Natural killer cell treated with Interleukin-12 subunit alpha and Interleukin-12 subunit beta and Interleukin-15 and Interleukin-18, amount 100 ng/mL, for 72 hours (primary cell): ENCODE measurements at regions not wholly inside any gene's neighbourhood (a gene's known extent, or its start where the extent isn't known, plus 50 kb on each side); places are given as distances from the start of the nearest gene placed in this dataset.

Experiments used
- ATAC-seq, 2 donors: fragments of 150-1000 bp; cut with Tn5 transposase in 1 of 2; sonication (Bioruptor Pico), chemical (Tn5 transposase) in 1 of 2; 2 replicates each; pipeline ENCODE4 v1.10.0; 2021
- DNase-seq: peaks from one replicate; pipeline ENCODE4 v3.0.0; 2022; ENCODE audit warnings: low spot score
- H3K27ac Mint-ChIP-seq, 2 donors: 1 replicate in 1 of 2; 2 replicates in 1 of 2; pipeline ENCODE4 v1.8.0; 2022; ENCODE audit warnings: mixed read lengths in 2 of 2, mild to moderate bottlenecking in 1 of 2, moderate library complexity in 1 of 2
- H3K27me3 Mint-ChIP-seq, 2 donors: 1 replicate in 1 of 2; 2 replicates in 1 of 2; pipeline ENCODE4 v1.8.0; 2022; ENCODE audit warnings: mixed read lengths in 2 of 2
- H3K36me3 Mint-ChIP-seq: one replicate; pipeline ENCODE4 v1.8.0; 2022; ENCODE audit warnings: mixed read lengths
- H3K4me1 Mint-ChIP-seq, 2 donors: 1 replicate in 1 of 2; 2 replicates in 1 of 2; pipeline ENCODE4 v1.8.0; 2022; ENCODE audit warnings: low read depth in 2 of 2, mixed read lengths in 2 of 2, mild to moderate bottlenecking in 1 of 2
- H3K4me3 Mint-ChIP-seq: one replicate; pipeline ENCODE4 v1.8.0; 2022; ENCODE audit warnings: mixed read lengths
- H3K9me3 Mint-ChIP-seq: 2 replicates; pipeline ENCODE4 v1.8.0; 2022; ENCODE audit warnings: mixed read lengths

- no peaks in the 10 kb centered on the region for H3K4me1 Mint-ChIP-seq
Measured at GRCh38 chr1:53378061-53378460, 50.2 kb upstream of the LRP8 start.

DNA sequence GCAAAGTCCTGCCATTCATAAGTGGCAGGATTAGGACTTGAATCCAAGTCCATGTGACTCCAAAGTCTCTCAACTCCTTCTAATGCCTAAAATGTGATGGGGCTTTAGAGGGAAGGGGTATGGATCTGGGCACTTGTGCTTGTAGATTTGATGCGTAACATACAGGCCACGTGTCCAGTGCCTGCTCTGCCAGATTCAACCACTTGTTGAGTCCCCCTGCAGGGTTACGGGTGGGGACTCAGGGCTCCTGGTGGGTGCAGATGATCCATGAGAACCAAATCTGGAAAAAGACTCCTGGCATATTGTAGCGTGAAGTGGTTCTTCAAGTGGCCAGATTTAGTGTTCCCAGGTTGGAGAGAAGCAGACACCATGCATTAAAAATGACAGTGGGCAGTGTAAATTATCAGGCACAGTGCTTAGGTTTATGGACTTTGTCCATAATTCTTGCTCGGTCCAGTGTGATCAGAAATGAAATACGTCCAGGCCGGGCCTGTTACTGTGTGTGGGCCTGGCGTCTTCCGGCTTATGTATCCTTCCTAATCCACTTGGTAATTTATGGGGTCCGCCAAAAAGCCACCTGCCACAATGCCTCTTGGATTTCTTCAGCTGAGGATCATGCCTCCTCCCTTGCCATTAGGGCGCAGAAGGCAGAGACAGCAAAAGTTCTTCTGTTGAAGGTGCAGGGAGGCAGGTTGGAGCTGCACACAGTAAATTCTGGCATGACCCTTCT, 51.2 kb upstream of the LRP8 start:
- Mint-ChIP-seq H3K36me3 (no peaks in the 10 kb centered on the region), H3K4me1 (no peaks in the 10 kb centered on the region), H3K9me3 (no peaks in the 10 kb centered on the region), H3K4me3 (no peak overlapping the region), H3K27ac (no peak overlapping the region), H3K27me3 (peaks cover 10 to 18% of the 10 kb centered on the region in 2 donors)
- DNase-seq: no peak
- ATAC-seq: no peak

More at GRCh38 chr1:53378061-53378460, 50.2 kb upstream of the LRP8 start:
- DNase-seq: no peak
- H3K27me3 Mint-ChIP-seq: peaks cover 10 to 18% of the 10 kb centered on the region in 2 donors
- H3K9me3 Mint-ChIP-seq: no peaks in the 10 kb centered on the region
- ATAC-seq: peak in 1 of 2 donors; percentile 32
- no peak overlapping the region for H3K4me3 Mint-ChIP-seq
- H3K36me3 Mint-ChIP-seq: no peaks in the 10 kb centered on the region
- no peak overlapping the region for H3K27ac Mint-ChIP-seq

DNA sequence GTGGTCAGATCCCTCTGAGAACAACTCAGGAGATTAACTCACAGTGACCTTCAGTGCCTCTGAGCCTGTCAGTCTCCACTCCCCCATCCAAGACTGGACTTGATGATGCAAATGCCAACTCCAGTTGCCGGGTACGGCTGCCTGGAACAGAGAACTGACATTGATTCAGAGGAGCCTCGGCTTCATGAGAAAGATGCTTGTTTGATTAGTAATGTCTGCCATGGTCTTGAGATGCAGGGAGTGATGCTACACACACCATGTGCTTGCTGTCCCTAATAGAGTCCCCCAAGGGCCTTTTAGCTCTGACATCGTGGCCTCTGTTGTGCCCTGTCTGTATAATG, 51.8 kb upstream of the LRP8 start:
- H3K36me3 Mint-ChIP-seq: no peaks in the 10 kb centered on the region
- H3K9me3 Mint-ChIP-seq: no peaks in the 10 kb centered on the region
- H3K27ac Mint-ChIP-seq: no peak overlapping the region
- DNase-seq (no peak), ATAC-seq (no peak)
- H3K4me1 Mint-ChIP-seq: no peaks in the 10 kb centered on the region
- H3K4me3 Mint-ChIP-seq: no peak overlapping the region
- H3K27me3 Mint-ChIP-seq: peaks cover 10 to 18% of the 10 kb centered on the region in 2 donors

DNA sequence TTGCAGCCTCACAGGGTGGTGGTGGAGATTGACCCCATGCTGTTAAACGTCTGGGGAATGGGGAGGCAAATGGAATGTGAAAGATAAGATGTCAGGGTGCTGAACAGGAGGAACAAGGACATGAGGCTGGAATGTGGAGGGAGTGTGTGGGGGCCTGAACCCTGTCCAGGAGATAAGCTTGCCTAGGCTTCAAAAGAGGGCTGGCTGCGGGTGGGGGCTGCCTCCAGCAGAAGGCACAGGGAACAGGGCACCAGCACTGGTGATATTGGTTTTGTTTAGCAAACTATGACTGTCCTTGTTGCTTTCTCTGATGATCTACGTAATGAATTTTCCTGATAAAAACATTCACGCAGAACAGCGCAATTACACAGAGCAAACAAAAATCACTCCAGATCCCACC, 52.4 kb upstream of the LRP8 start:
- H3K27me3 Mint-ChIP-seq: peaks cover 10 to 18% of the 10 kb centered on the region in 2 donors

DNA sequence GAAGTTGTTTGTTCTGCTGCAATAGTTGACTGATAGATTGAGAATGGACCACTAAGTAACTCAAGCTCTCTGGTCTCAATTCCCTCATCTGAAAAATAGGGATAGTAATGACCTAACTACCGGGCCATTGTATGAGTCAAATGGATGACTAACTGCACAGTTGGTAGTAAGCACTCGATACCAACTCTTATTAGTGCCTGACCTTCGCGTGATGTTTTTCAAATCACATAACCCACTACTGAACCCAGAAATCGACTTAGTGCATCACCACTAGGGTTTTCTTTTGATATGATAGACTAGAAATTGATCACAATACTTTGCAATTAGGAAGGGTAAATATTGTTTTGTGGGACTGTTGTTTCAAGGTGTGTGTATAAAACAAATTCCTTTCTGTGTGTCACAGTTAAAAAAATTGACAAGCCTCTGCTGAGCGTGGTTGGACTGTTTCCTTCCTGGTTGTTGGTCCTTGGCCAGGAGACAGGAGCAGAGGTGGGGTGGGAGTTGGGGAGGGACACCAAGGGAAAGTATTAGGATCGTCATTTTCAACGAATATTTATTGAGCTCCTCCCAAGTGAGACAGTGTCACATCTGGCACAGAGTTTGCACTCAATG, 54.0 kb upstream of the LRP8 start:
- Mint-ChIP-seq H3K27ac (no peak overlapping the region), H3K27me3 (peaks cover 15 to 26% of the 10 kb centered on the region in 2 donors), H3K4me3 (no peak overlapping the region), H3K4me1 (no peaks in the 10 kb centered on the region), H3K9me3 (no peaks in the 10 kb centered on the region), H3K36me3 (no peaks in the 10 kb centered on the region)
- DNase-seq (no peak), ATAC-seq (no peak)

More for the DNA sequence above, 52.4 kb upstream of the LRP8 start:
- no peak overlapping the region for H3K4me3 Mint-ChIP-seq
- ATAC-seq (no peak), DNase-seq (no peak)
- no peaks in the 10 kb centered on the region for H3K9me3 Mint-ChIP-seq
- H3K27ac Mint-ChIP-seq: no peak overlapping the region
- no peaks in the 10 kb centered on the region for H3K36me3 Mint-ChIP-seq
- no peaks in the 10 kb centered on the region for H3K4me1 Mint-ChIP-seq

- Mint-ChIP-seq H3K9me3 (no peaks in the 10 kb centered on the region), H3K4me1 (no peaks in the 10 kb centered on the region), H3K36me3 (no peaks in the 10 kb centered on the region), H3K27me3 (peaks cover 18 to 26% of the 10 kb centered on the region in 2 donors), H3K27ac (no peak overlapping the region), H3K4me3 (no peak overlapping the region)
- DNase-seq: no peak
- no peak for ATAC-seq
Measured at GRCh38 chr1:53383136-53383870, 55.4 kb upstream of the LRP8 start.

DNA sequence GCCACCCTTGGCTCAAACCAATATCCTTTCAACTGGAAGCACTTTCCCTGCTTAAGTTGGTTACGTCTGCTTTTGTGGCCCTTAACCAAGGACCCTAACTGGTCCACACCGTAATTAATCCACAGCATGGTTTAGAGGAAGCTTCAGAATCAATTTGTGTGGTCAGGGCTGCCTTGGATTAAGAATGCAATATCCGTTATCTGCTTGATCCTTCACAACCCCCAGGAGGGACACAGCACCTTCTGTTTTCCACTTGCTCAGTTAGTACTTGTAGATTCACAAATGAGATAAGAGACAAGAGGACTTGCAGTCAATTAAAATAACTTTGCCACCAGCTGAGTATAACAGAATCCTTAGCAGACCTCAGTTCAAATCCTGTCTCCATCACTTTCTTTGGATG, 56.9 kb upstream of the LRP8 start:
- Mint-ChIP-seq H3K36me3 (no peaks in the 10 kb centered on the region), H3K27ac (no peak overlapping the region), H3K9me3 (no peaks in the 10 kb centered on the region), H3K27me3 (peaks cover 18 to 24% of the 10 kb centered on the region in 2 donors), H3K4me1 (peaks cover 0 to under 1% of the 10 kb centered on the region in 2 donors), H3K4me3 (no peak overlapping the region)
- no peak for DNase-seq
- no peak for ATAC-seq

DNA sequence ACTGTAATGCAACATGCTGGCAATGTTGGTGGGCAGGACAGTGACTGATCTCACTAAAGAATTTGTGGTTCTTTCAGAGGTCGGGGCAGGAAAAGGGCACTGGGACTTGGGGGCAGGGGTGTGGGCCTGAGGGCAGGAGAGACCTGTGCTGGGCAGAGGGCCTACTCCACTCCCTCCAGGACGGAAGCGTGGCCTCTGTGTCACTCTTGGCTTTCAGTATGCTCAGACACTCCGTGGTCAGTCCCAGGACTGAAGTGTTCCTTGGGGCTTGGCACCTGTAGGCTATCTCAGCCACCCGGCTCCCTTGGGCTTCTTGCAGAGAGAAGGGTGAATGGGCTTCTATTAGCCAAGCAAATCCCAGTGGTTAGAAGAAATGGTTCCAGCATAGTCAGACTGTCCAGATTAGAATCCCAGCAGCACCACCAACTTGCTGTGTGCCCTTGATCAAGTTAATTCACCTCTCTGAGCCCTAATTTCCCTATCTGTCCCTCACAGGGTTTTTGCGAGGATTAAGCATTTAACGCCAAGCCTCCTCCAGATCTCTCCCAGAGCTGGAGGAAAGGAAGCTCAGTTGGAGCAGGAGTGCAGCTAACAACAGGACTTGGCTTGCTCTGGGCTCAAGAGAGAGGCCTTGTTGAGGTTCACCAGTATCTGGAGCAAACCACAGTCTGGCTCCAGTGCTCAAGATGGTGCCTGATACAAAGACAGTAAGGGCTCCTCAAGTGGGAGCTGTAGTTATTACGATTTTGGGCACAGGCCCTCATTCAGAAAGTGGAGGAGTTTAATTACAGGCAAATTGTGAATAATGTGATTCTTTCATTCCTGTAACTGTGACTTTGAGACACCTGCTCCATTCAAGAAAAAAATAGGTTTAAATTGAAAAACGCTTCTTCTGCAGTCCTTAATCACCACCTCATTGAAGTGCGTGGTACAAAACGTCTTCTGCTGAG, 57.7 kb upstream of the LRP8 start:
- no peak for ATAC-seq
- no peak overlapping the region for H3K27ac Mint-ChIP-seq
- no peak for DNase-seq
- H3K27me3 Mint-ChIP-seq: peaks cover 15 to 18% of the 10 kb centered on the region in 2 donors
- H3K4me1 Mint-ChIP-seq: peaks cover 0 to 4% of the 10 kb centered on the region in 2 donors
- H3K4me3 Mint-ChIP-seq: no peak overlapping the region
- no peaks in the 10 kb centered on the region for H3K9me3 Mint-ChIP-seq
- no peaks in the 10 kb centered on the region for H3K36me3 Mint-ChIP-seq

- DNase-seq (no peak), ATAC-seq (no peak)
- H3K27me3 Mint-ChIP-seq: peaks cover 8% of the 10 kb centered on the region in 2 donors
- no peaks in the 10 kb centered on the region for H3K9me3 Mint-ChIP-seq
- no peaks in the 10 kb centered on the region for H3K36me3 Mint-ChIP-seq
- H3K4me3 Mint-ChIP-seq: no peak overlapping the region
- no peak overlapping the region for H3K27ac Mint-ChIP-seq
- peaks cover 0 to 4% of the 10 kb centered on the region in 2 donors for H3K4me1 Mint-ChIP-seq
Measured at GRCh38 chr1:53388963-53389362, 61.1 kb upstream of the LRP8 start.

DNA sequence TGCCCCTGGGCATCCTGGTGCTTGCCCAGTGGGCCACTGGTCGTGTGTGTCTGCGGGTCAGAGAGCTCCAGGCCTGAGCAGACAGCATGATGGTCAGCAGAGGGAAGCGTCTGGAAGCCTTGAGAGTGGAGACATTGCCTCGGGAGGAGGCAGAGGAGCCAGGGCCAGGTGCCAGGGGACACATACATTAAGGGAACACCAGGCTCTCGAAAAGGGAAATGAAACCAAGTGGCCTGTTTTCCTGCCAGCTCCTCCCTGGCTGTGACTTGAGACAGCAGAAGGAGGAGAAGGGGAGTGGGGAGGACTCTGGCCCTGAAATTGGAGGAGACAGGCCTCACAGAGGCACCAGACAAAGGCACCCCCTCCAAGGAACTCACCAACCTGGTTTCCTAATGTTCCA, 62.4 kb upstream of the LRP8 start:
- Mint-ChIP-seq H3K4me3 (no peak overlapping the region), H3K27ac (peak overlapping the region in 1 of 2 donors; percentile 56), H3K36me3 (no peaks in the 10 kb centered on the region), H3K4me1 (peaks cover 0 to 7% of the 10 kb centered on the region in 2 donors), H3K9me3 (no peaks in the 10 kb centered on the region), H3K27me3 (peaks cover 8% of the 10 kb centered on the region in 2 donors)
- ATAC-seq: no peak
- no peak for DNase-seq

GRCh38 chr1:53390736-53391135, 62.9 kb upstream of the LRP8 start:
- Mint-ChIP-seq H3K9me3 (no peaks in the 10 kb centered on the region), H3K27ac (peak overlapping the region; percentile 2 to 10), H3K4me3 (no peak overlapping the region), H3K4me1 (peaks cover 0 to 7% of the 10 kb centered on the region in 2 donors), H3K36me3 (no peaks in the 10 kb centered on the region), H3K27me3 (peaks cover 8% of the 10 kb centered on the region in 2 donors)
- ATAC-seq: no peak
- DNase-seq: no peak

- Mint-ChIP-seq H3K9me3 (no peaks in the 10 kb centered on the region), H3K4me1 (peaks cover 0 to 7% of the 10 kb centered on the region in 2 donors), H3K27me3 (peaks cover 4 to 6% of the 10 kb centered on the region in 2 donors), H3K36me3 (no peaks in the 10 kb centered on the region), H3K4me3 (no peak overlapping the region), H3K27ac (peak overlapping the region; percentile 2 to 10)
- ATAC-seq: no peak
- DNase-seq: no peak
Measured at GRCh38 chr1:53391296-53391695, 63.4 kb upstream of the LRP8 start.

- DNase-seq (no peak), ATAC-seq (no peak)
- Mint-ChIP-seq H3K36me3 (no peaks in the 10 kb centered on the region), H3K27me3 (peaks cover 4 to 7% of the 10 kb centered on the region in 2 donors), H3K9me3 (no peaks in the 10 kb centered on the region), H3K4me3 (no peak overlapping the region), H3K27ac (peak overlapping the region; percentile 2 to 10), H3K4me1 (peaks cover 0 to 7% of the 10 kb centered on the region in 2 donors)
Measured at GRCh38 chr1:53391982-53392381, 64.1 kb upstream of the LRP8 start.
